Testis (tissue), 2 donors: ENCODE measurements at regions not wholly inside any gene's neighbourhood (a gene's known extent, or its start where the extent isn't known, plus 50 kb on each side); places are given as distances from the start of the nearest gene placed in this dataset.
A peak's percentile ranks its signal among the peaks of the same experiment; 100 is the strongest.

Source experiments
- DNase-seq: peaks from one replicate; pipeline ENCODE4 v3.0.0-alpha.2; 2019
- H3K27ac ChIP-seq, 2 donors: fragments of 200-600 bp; sonication (generic); one replicate each; pipeline ENCODE4 v1.5.1; 2019
- H3K27me3 ChIP-seq: fragments of 200-600 bp; sonication (generic); one replicate; pipeline ENCODE4 v1.5.1; 2019
- H3K36me3 ChIP-seq: fragments of 200-600 bp; sonication (generic); one replicate; pipeline ENCODE4 v1.5.1; 2017; ENCODE audit warnings: low read depth; ENCODE audit errors: missing control alignments
- H3K4me1 ChIP-seq: fragments of 200-600 bp; sonication (generic); one replicate; pipeline ENCODE4 v1.5.1; 2019
- H3K4me3 ChIP-seq, 2 donors: fragments of 200-600 bp; sonication (generic); one replicate each; pipeline ENCODE4 v1.5.1; 2017 to 2019
- H3K9me3 ChIP-seq: fragments of 200-600 bp; sonication (generic); one replicate; pipeline ENCODE4 v1.5.1; 2017
- CTCF ChIP-seq, 3 experiments: fragments of 450-650 bp in 2 of 3; fragments of 200-600 bp in 1 of 3; sonication (generic) in 1 of 3; IDR thresholded peaks; one replicate each; pipeline ENCODE4 v1.5.1; 2016 to 2019; ENCODE audit warnings: antibody characterized with exemption in 3 of 3, mild to moderate bottlenecking in 2 of 3, moderate library complexity in 1 of 3
- POLR2A ChIP-seq: fragments of 450-650 bp; IDR thresholded peaks from one replicate; pipeline ENCODE4 v1.6.1; 2017; ENCODE audit warnings: antibody characterized with exemption, mild to moderate bottlenecking, moderate library complexity
- WGBS, 2 donors: methylation state at CpG; one replicate each; pipeline ENCODE4 v1.1.5; 2018; 5-methylcytosine and 5-hydroxymethylcytosine counted together
- intact Hi-C: fragments of 100-400 bp; cut with DNase I; formaldehyde crosslinking; loops from one replicate; pipeline ENCODE4 v1.15.1; 2023; ENCODE audit warnings: low total_unique reads

GRCh38 chr9:105842023-105842644 lies 147.8 kb downstream of the TMEM38B start:
- H3K4me1 ChIP-seq: no peaks in the 10 kb centered on the region
- WGBS, 2 donors: 57 to 63% methylated on average over 4 of the region's 4 CpGs
- peak; percentile 62 for DNase-seq
- no peaks in the 10 kb centered on the region for H3K36me3 ChIP-seq
- intact Hi-C loops: no loop called here
- H3K27me3 ChIP-seq: no peaks in the 10 kb centered on the region
- no peaks in the 10 kb centered on the region for H3K9me3 ChIP-seq
- H3K4me3 ChIP-seq: no peak overlapping the region
- TF ChIP-seq CTCF (IDR thresholded peaks at IDR 0.05) (peak; percentile 54 to 82 (median 66)), POLR2A (no peak)
- H3K27ac ChIP-seq: no peak overlapping the region

GRCh38 chr9:105846825-105847224 lies 152.5 kb downstream of the TMEM38B start:
- Histone ChIP-seq H3K27ac (no peak overlapping the region), H3K4me1 (no peaks in the 10 kb centered on the region), H3K9me3 (no peaks in the 10 kb centered on the region), H3K4me3 (no peak overlapping the region), H3K27me3 (no peaks in the 10 kb centered on the region), H3K36me3 (no peaks in the 10 kb centered on the region)
- intact Hi-C loops: no loop called here
- no peak for TF ChIP-seq CTCF (IDR thresholded peaks at IDR 0.05)
- no peak for TF ChIP-seq POLR2A
- 100% methylated on average over 1 of the region's 1 CpG for WGBS, 2 donors
- DNase-seq: no peak

- no peaks in the 10 kb centered on the region for H3K9me3 ChIP-seq
- no peak overlapping the region for H3K27ac ChIP-seq
- 89 to 90% methylated on average over 4 of the region's 4 CpGs for WGBS, 2 donors
- no peaks in the 10 kb centered on the region for H3K36me3 ChIP-seq
- intact Hi-C loops: no loop called here
- no peaks in the 10 kb centered on the region for H3K27me3 ChIP-seq
- no peaks in the 10 kb centered on the region for H3K4me1 ChIP-seq
- no peak for DNase-seq
- no peak overlapping the region for H3K4me3 ChIP-seq
- no peak for TF ChIP-seq CTCF (IDR thresholded peaks at IDR 0.05)
- TF ChIP-seq POLR2A: no peak
Observed at GRCh38 chr9:105850852-105851500, 156.6 kb downstream of the TMEM38B start.

GRCh38 chr9:105854026-105854782 lies 159.9 kb downstream of the TMEM38B start:
- H3K4me1 ChIP-seq: no peaks in the 10 kb centered on the region
- H3K27ac ChIP-seq: no peak overlapping the region
- intact Hi-C loops: no loop called here
- no peak overlapping the region for H3K4me3 ChIP-seq
- no peaks in the 10 kb centered on the region for H3K9me3 ChIP-seq
- 90 to 92% methylated on average over 1 of the region's 1 CpG for WGBS, 2 donors
- no peaks in the 10 kb centered on the region for H3K36me3 ChIP-seq
- DNase-seq: no peak
- TF ChIP-seq CTCF (IDR thresholded peaks at IDR 0.05) (no peak), POLR2A (no peak)
- H3K27me3 ChIP-seq: no peaks in the 10 kb centered on the region
